MM.1S (cell line): ENCODE measurements at regions not wholly inside any gene's neighbourhood (a gene's known extent, or its start where the extent isn't known, plus 50 kb on each side); places are given as distances from the start of the nearest gene placed in this dataset.

Experiments used
- DNase-seq: peaks from one replicate; pipeline ENCODE4 v3.0.0-alpha.2; 2015
- H2AFZ ChIP-seq: fragments of 300-600 bp; sonication (generic); 2 replicates; pipeline ENCODE4 v1.6.0; 2016; ENCODE audit warnings: antibody characterized with exemption, low read length
- H3F3A ChIP-seq: fragments of 300-600 bp; sonication (generic); 2 replicates; pipeline ENCODE4 v1.6.1; 2016; ENCODE audit warnings: mild to moderate bottlenecking, antibody characterized with exemption, low read length, moderate library complexity, mixed read lengths; ENCODE audit not compliant: insufficient read depth
- H3K27ac ChIP-seq: fragments of 300-600 bp; sonication (generic); 2 replicates; pipeline ENCODE4 v1.5.1; 2016; ENCODE audit warnings: mild to moderate bottlenecking, low read length
- H3K27me3 ChIP-seq: fragments of 300-600 bp; sonication (generic); replicated peaks from 2 replicates; pipeline ENCODE4 v1.6.0; 2016; ENCODE audit warnings: low read length; ENCODE audit not compliant: insufficient read depth
- H3K36me3 ChIP-seq: fragments of 300-600 bp; sonication (generic); replicated peaks from 2 replicates; pipeline ENCODE4 v1.6.1; 2016; ENCODE audit warnings: mild to moderate bottlenecking, low read length, mixed read lengths; ENCODE audit not compliant: insufficient read depth
- H3K4me1 ChIP-seq: fragments of 300-600 bp; sonication (generic); 2 replicates; pipeline ENCODE4 v1.6.1; 2016; ENCODE audit warnings: low read length, mixed read lengths
- H3K4me2 ChIP-seq: fragments of 300-600 bp; sonication (generic); 2 replicates; pipeline ENCODE4 v1.6.0; 2016; ENCODE audit warnings: low read depth, low read length
- H3K4me3 ChIP-seq: fragments of 300-600 bp; sonication (generic); 2 replicates; pipeline ENCODE4 v1.5.1; 2016; ENCODE audit warnings: low read length, mixed read lengths
- H3K79me2 ChIP-seq: fragments of 300-600 bp; sonication (generic); 2 replicates; pipeline ENCODE4 v1.6.1; 2016; ENCODE audit warnings: mixed run types, low read length, mixed read lengths
- H3K9ac ChIP-seq: fragments of 300-600 bp; sonication (generic); 2 replicates; pipeline ENCODE4 v1.6.1; 2016; ENCODE audit warnings: low read length, mixed read lengths
- H3K9me2 ChIP-seq: fragments of 300-600 bp; sonication (generic); replicated peaks from 2 replicates; pipeline ENCODE4 v1.6.1; 2016; ENCODE audit warnings: mild to moderate bottlenecking, low read length, mixed read lengths; ENCODE audit not compliant: insufficient read depth
- H3K9me3 ChIP-seq: fragments of 300-600 bp; sonication (generic); replicated peaks from 2 replicates; pipeline ENCODE4 v1.6.1; 2016; ENCODE audit warnings: mild to moderate bottlenecking, low read length, mixed read lengths; ENCODE audit not compliant: insufficient read depth
- H4K20me1 ChIP-seq: fragments of 300-600 bp; sonication (generic); 2 replicates; pipeline ENCODE4 v1.6.1; 2016; ENCODE audit warnings: mild to moderate bottlenecking, low read length, moderate library complexity, mixed read lengths; ENCODE audit not compliant: insufficient read depth
- EZH2 ChIP-seq: fragments of 300-600 bp; sonication (generic); optimal IDR thresholded peaks from 2 replicates; pipeline ENCODE3; 2017; ENCODE audit warnings: low read depth, mild to moderate bottlenecking, antibody characterized with exemption, low read length, mixed read lengths
- EZH2phosphoT487 ChIP-seq: fragments of 300-600 bp; sonication (generic); IDR thresholded peaks from 2 replicates; pipeline ENCODE4 v1.6.1; 2018; ENCODE audit warnings: antibody characterized with exemption, low read length
- TF ChIP-seq, protein P1 (sequence below): fragments of 300-600 bp; sonication (generic); IDR thresholded peaks from 2 replicates; pipeline ENCODE4 v1.5.1; 2016; ENCODE audit warnings: antibody characterized with exemption, low read length, mixed read lengths

DNA sequence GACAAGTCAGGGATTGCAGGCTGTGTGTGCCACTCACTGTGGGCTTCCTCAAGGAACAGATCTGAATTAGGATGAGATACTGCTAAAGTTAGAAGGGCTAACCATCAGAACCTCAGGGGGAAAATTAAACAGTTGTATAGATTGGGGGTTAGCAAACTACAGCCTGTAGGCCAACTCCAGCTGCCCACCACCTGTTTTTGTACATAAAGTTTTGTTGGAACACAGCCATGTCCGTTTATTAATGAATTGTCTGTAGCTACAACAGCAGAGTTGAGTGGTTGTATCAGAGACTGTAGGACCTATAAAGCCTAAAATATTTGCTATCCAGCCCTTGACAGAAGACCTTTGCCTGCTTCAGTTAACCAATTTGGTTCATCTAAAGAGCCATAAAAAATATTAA is 127.2 kb upstream of the ECI2 start:
- Histone ChIP-seq H3K79me2 (no peaks in the 10 kb centered on the region), H4K20me1 (no peaks in the 10 kb centered on the region), H3K9ac (no peak overlapping the region), H3K36me3 (no peaks in the 10 kb centered on the region), H3K4me1 (no peaks in the 10 kb centered on the region), H3K27me3 (no peaks in the 10 kb centered on the region), H3F3A (no peaks in the 10 kb centered on the region), H2AFZ (no peak overlapping the region), H3K9me3 (no peaks in the 10 kb centered on the region), H3K4me2 (no peak overlapping the region), H3K9me2 (no peaks in the 10 kb centered on the region), H3K4me3 (no peak overlapping the region), H3K27ac (no peak overlapping the region)
- TF ChIP-seq, protein P1, sequence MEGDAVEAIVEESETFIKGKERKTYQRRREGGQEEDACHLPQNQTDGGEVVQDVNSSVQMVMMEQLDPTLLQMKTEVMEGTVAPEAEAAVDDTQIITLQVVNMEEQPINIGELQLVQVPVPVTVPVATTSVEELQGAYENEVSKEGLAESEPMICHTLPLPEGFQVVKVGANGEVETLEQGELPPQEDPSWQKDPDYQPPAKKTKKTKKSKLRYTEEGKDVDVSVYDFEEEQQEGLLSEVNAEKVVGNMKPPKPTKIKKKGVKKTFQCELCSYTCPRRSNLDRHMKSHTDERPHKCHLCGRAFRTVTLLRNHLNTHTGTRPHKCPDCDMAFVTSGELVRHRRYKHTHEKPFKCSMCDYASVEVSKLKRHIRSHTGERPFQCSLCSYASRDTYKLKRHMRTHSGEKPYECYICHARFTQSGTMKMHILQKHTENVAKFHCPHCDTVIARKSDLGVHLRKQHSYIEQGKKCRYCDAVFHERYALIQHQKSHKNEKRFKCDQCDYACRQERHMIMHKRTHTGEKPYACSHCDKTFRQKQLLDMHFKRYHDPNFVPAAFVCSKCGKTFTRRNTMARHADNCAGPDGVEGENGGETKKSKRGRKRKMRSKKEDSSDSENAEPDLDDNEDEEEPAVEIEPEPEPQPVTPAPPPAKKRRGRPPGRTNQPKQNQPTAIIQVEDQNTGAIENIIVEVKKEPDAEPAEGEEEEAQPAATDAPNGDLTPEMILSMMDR = no peak
- TF ChIP-seq EZH2 (no peak), EZH2phosphoT487 (no peak)
- no peak for DNase-seq

DNA sequence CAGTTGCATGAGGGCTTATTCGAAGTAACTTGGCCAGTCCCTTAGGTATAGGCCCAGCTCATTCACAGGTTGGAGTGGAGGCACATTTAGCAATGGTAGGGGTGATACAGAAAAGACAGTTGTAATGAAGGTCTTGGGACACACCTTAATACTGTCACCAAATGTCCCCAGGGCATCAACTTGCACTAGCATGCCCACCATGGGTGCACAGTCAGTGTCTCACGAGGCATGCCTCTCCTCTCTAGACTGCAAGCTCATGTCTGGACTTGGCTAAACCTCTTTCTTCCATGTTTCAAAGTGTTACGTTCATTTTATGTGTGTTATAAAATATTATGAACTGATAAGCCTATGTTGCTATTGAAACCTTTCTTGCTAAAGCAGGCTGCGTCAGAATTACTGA is 124.0 kb upstream of the ECI2 start:
- Histone ChIP-seq H3K4me3 (no peak overlapping the region), H3K4me1 (no peaks in the 10 kb centered on the region), H3F3A (no peaks in the 10 kb centered on the region), H2AFZ (no peak overlapping the region), H4K20me1 (no peaks in the 10 kb centered on the region), H3K4me2 (no peak overlapping the region), H3K9me3 (no peaks in the 10 kb centered on the region), H3K9ac (no peak overlapping the region), H3K79me2 (no peaks in the 10 kb centered on the region), H3K27me3 (no peaks in the 10 kb centered on the region), H3K9me2 (no peaks in the 10 kb centered on the region), H3K27ac (no peak overlapping the region), H3K36me3 (no peaks in the 10 kb centered on the region)
- TF ChIP-seq, protein P1 = no peak
- TF ChIP-seq EZH2phosphoT487 (no peak), EZH2 (no peak)
- no peak for DNase-seq

DNA sequence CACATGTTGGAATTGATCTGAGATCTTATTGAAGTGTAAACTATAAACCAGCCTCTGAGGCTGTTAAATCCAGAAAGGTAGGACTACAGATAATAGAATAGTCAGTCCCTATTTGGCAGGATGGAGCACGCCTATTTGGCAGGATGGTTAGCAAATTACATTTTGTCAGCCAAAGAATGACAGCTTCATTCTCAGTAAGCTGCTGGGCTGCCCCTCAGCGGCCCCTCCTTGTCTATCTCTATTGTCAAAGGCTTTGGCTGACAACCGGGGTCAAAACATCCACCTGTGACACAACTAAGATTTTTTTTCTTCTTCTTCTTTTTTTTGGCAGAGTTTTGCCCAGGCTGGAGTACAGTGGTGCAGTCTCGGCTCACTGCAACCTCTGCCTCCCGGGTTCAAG is 123.4 kb upstream of the ECI2 start:
- no peaks in the 10 kb centered on the region for H3F3A ChIP-seq
- H3K79me2 ChIP-seq = no peaks in the 10 kb centered on the region
- TF ChIP-seq EZH2phosphoT487 (no peak), EZH2 (no peak)
- H2AFZ ChIP-seq = no peak overlapping the region
- no peaks in the 10 kb centered on the region for H3K27me3 ChIP-seq
- no peaks in the 10 kb centered on the region for H3K9me3 ChIP-seq
- H3K36me3 ChIP-seq = no peaks in the 10 kb centered on the region
- no peak for DNase-seq
- H3K4me3 ChIP-seq = no peak overlapping the region
- no peaks in the 10 kb centered on the region for H3K9me2 ChIP-seq
- no peak overlapping the region for H3K4me2 ChIP-seq
- no peaks in the 10 kb centered on the region for H4K20me1 ChIP-seq
- H3K4me1 ChIP-seq = no peaks in the 10 kb centered on the region
- H3K9ac ChIP-seq = no peak overlapping the region
- H3K27ac ChIP-seq = no peak overlapping the region

DNA sequence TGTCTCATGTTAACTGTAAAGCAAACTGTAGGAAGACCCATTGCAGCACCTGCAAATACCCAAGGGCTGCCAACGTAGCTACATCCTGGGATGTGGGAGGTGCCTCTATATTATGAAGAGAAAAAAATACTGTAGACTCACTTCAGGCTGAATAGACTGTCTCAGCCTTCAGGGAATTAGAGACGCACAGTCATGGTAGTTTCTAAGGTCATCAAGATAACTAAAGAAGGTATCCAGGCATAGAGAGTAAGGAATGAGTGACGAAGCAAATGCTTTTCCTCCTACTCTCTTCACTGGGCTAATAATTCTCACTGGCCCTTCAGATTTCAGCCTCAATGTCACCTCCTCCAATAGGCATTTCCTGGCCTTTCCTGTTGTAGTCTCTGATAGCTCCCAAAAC is 121.6 kb upstream of the ECI2 start:
- no peaks in the 10 kb centered on the region for H3K36me3 ChIP-seq
- H3K9ac ChIP-seq = no peak overlapping the region
- H3K79me2 ChIP-seq = no peaks in the 10 kb centered on the region
- no peaks in the 10 kb centered on the region for H4K20me1 ChIP-seq
- no peaks in the 10 kb centered on the region for H3K4me1 ChIP-seq
- H3K27me3 ChIP-seq = no peaks in the 10 kb centered on the region
- no peaks in the 10 kb centered on the region for H3K9me3 ChIP-seq
- H2AFZ ChIP-seq = no peak overlapping the region
- TF ChIP-seq, protein P1 = no peak
- no peak for TF ChIP-seq EZH2phosphoT487
- TF ChIP-seq EZH2 = no peak
- H3F3A ChIP-seq = no peaks in the 10 kb centered on the region
- H3K27ac ChIP-seq = no peak overlapping the region
- no peak overlapping the region for H3K4me3 ChIP-seq
- no peak for DNase-seq
- no peak overlapping the region for H3K4me2 ChIP-seq
- no peaks in the 10 kb centered on the region for H3K9me2 ChIP-seq
